T-helper 2 cell treated with Interferon-gamma antibody and Interleukin-4, amounts not matched to agents 5 μg/mL and 100 μg/mL, for 36 hours (primary cell): ENCODE measurements at regions not wholly inside any gene's neighbourhood (a gene's known extent, or its start where the extent isn't known, plus 50 kb on each side); places are given as distances from the start of the nearest gene placed in this dataset.

Experiments used
- DNase-seq: peaks from one replicate; pipeline ENCODE4 v3.0.0; 2021; ENCODE audit warnings: low spot score
- H3K27ac Mint-ChIP-seq: one replicate; pipeline ENCODE4 v1.8.0; 2021; ENCODE audit warnings: mild to moderate bottlenecking, mixed read lengths
- H3K27me3 Mint-ChIP-seq: one replicate; pipeline ENCODE4 v1.8.0; 2021; ENCODE audit warnings: low read depth, mixed read lengths
- H3K36me3 Mint-ChIP-seq: one replicate; pipeline ENCODE4 v1.8.0; 2021; ENCODE audit warnings: low read depth, mixed read lengths
- H3K4me1 Mint-ChIP-seq: one replicate; pipeline ENCODE4 v1.8.0; 2021; ENCODE audit warnings: low read depth, mixed read lengths
- H3K4me3 Mint-ChIP-seq: one replicate; pipeline ENCODE4 v1.8.0; 2022; ENCODE audit warnings: mild to moderate bottlenecking, moderate library complexity, mixed read lengths
- H3K9me3 Mint-ChIP-seq: one replicate; pipeline ENCODE4 v1.8.0; 2021; ENCODE audit warnings: mixed read lengths

GRCh38 chr1:59110271-59110670 is 186.6 kb upstream of the FGGY start:
- DNase-seq: no peak
- Mint-ChIP-seq H3K4me3 (no peak overlapping the region), H3K36me3 (no peaks in the 10 kb centered on the region), H3K27me3 (no peaks in the 10 kb centered on the region), H3K4me1 (no peaks in the 10 kb centered on the region), H3K9me3 (no peaks in the 10 kb centered on the region), H3K27ac (no peak overlapping the region)

GRCh38 chr1:59113876-59114457 is 182.9 kb upstream of the FGGY start:
- H3K9me3 Mint-ChIP-seq: no peaks in the 10 kb centered on the region

GRCh38 chr1:59115865-59116264 is 181.0 kb upstream of the FGGY start:
- Mint-ChIP-seq H3K27me3 (peaks cover 15% of the 10 kb centered on the region), H3K36me3 (no peaks in the 10 kb centered on the region), H3K27ac (no peak overlapping the region), H3K4me3 (no peak overlapping the region), H3K4me1 (peaks cover 10% of the 10 kb centered on the region), H3K9me3 (no peaks in the 10 kb centered on the region)
- no peak for DNase-seq

More at GRCh38 chr1:59113876-59114457, 182.9 kb upstream of the FGGY start:
- no peak for DNase-seq
- Mint-ChIP-seq H3K4me3 (no peak overlapping the region), H3K4me1 (peaks cover 10% of the 10 kb centered on the region), H3K27ac (no peak overlapping the region), H3K27me3 (peaks cover 9% of the 10 kb centered on the region), H3K36me3 (no peaks in the 10 kb centered on the region)

- Mint-ChIP-seq H3K4me3 (no peak overlapping the region), H3K27me3 (peaks cover 16% of the 10 kb centered on the region), H3K27ac (no peak overlapping the region), H3K4me1 (peaks cover 10% of the 10 kb centered on the region), H3K9me3 (no peaks in the 10 kb centered on the region), H3K36me3 (no peaks in the 10 kb centered on the region)
- peak; percentile 9 for DNase-seq
These were observed 179.9 kb upstream of the FGGY start for GRCh38 chr1:59116920-59117542.

- Mint-ChIP-seq H3K9me3 (peaks cover 12% of the 10 kb centered on the region), H3K4me1 (peaks cover 5% of the 10 kb centered on the region), H3K27me3 (peaks cover 15% of the 10 kb centered on the region), H3K36me3 (peaks cover 4% of the 10 kb centered on the region), H3K27ac (no peak overlapping the region), H3K4me3 (no peak overlapping the region)
- DNase-seq: no peak
These were observed 174.4 kb upstream of the FGGY start for GRCh38 chr1:59122527-59122926.

GRCh38 chr1:59123081-59123681 is 173.7 kb upstream of the FGGY start:
- H3K9me3 Mint-ChIP-seq: peaks cover 12% of the 10 kb centered on the region
- H3K4me1 Mint-ChIP-seq: peaks cover 3% of the 10 kb centered on the region
- DNase-seq: no peak
- H3K27ac Mint-ChIP-seq: no peak overlapping the region
- no peak overlapping the region for H3K4me3 Mint-ChIP-seq
- H3K27me3 Mint-ChIP-seq: peaks cover 12% of the 10 kb centered on the region
- H3K36me3 Mint-ChIP-seq: peaks cover 4% of the 10 kb centered on the region

- Mint-ChIP-seq H3K9me3 (peaks cover 12% of the 10 kb centered on the region), H3K27me3 (peaks cover 11% of the 10 kb centered on the region), H3K4me1 (peaks cover 3% of the 10 kb centered on the region), H3K4me3 (no peak overlapping the region), H3K36me3 (peaks cover 4% of the 10 kb centered on the region), H3K27ac (no peak overlapping the region)
- no peak for DNase-seq
These were observed 172.7 kb upstream of the FGGY start for GRCh38 chr1:59124166-59124565.

- peaks cover 12% of the 10 kb centered on the region for H3K9me3 Mint-ChIP-seq
- DNase-seq: no peak
- H3K4me1 Mint-ChIP-seq: peaks cover 3% of the 10 kb centered on the region
- peaks cover 8% of the 10 kb centered on the region for H3K27me3 Mint-ChIP-seq
- H3K4me3 Mint-ChIP-seq: no peak overlapping the region
- no peak overlapping the region for H3K27ac Mint-ChIP-seq
- peaks cover 4% of the 10 kb centered on the region for H3K36me3 Mint-ChIP-seq
These were observed 171.7 kb upstream of the FGGY start for GRCh38 chr1:59125154-59125553.

GRCh38 chr1:59125676-59126320 is 171.1 kb upstream of the FGGY start:
- H3K36me3 Mint-ChIP-seq: peaks cover 4% of the 10 kb centered on the region
- DNase-seq: peak; percentile 39
- peaks cover 12% of the 10 kb centered on the region for H3K9me3 Mint-ChIP-seq
- H3K27me3 Mint-ChIP-seq: peaks cover 5% of the 10 kb centered on the region
- no peak overlapping the region for H3K27ac Mint-ChIP-seq
- H3K4me3 Mint-ChIP-seq: no peak overlapping the region
- H3K4me1 Mint-ChIP-seq: peaks cover 3% of the 10 kb centered on the region

GRCh38 chr1:59126366-59126765 is 170.5 kb upstream of the FGGY start:
- Mint-ChIP-seq H3K9me3 (peaks cover 12% of the 10 kb centered on the region), H3K27me3 (peaks cover 3% of the 10 kb centered on the region), H3K27ac (no peak overlapping the region), H3K36me3 (peaks cover 4% of the 10 kb centered on the region), H3K4me1 (peaks cover 3% of the 10 kb centered on the region), H3K4me3 (no peak overlapping the region)
- no peak for DNase-seq

GRCh38 chr1:59128239-59128736 is 168.6 kb upstream of the FGGY start:
- DNase-seq: no peak
- H3K4me1 Mint-ChIP-seq: peaks cover 3% of the 10 kb centered on the region
- peaks cover 3% of the 10 kb centered on the region for H3K27me3 Mint-ChIP-seq
- peaks cover 12% of the 10 kb centered on the region for H3K9me3 Mint-ChIP-seq
- H3K36me3 Mint-ChIP-seq: peaks cover 4% of the 10 kb centered on the region
- H3K27ac Mint-ChIP-seq: no peak overlapping the region
- H3K4me3 Mint-ChIP-seq: no peak overlapping the region

GRCh38 chr1:59128784-59129227 is 168.1 kb upstream of the FGGY start:
- H3K36me3 Mint-ChIP-seq: peaks cover 4% of the 10 kb centered on the region
- DNase-seq: no peak

GRCh38 chr1:59132295-59132694 is 164.6 kb upstream of the FGGY start:
- Mint-ChIP-seq H3K9me3 (no peaks in the 10 kb centered on the region), H3K27me3 (peaks cover 5% of the 10 kb centered on the region), H3K36me3 (no peaks in the 10 kb centered on the region), H3K27ac (no peak overlapping the region), H3K4me1 (peaks cover under 1% of the 10 kb centered on the region), H3K4me3 (no peak overlapping the region)
- no peak for DNase-seq

More at GRCh38 chr1:59128784-59129227, 168.1 kb upstream of the FGGY start:
- Mint-ChIP-seq H3K4me1 (peaks cover 3% of the 10 kb centered on the region), H3K27ac (no peak overlapping the region), H3K4me3 (no peak overlapping the region), H3K27me3 (peaks cover 6% of the 10 kb centered on the region), H3K9me3 (peaks cover 12% of the 10 kb centered on the region)

- Mint-ChIP-seq H3K4me3 (no peak overlapping the region), H3K9me3 (no peaks in the 10 kb centered on the region), H3K27me3 (peaks cover 3% of the 10 kb centered on the region), H3K36me3 (no peaks in the 10 kb centered on the region), H3K27ac (no peak overlapping the region), H3K4me1 (peaks cover 7% of the 10 kb centered on the region)
- DNase-seq: no peak
These were observed 162.9 kb upstream of the FGGY start for GRCh38 chr1:59133997-59134396.
